HepG2 (cell line): ENCODE measurements at regions not wholly inside any gene's neighbourhood (a gene's known extent, or its start where the extent isn't known, plus 50 kb on each side); places are given as distances from the start of the nearest gene placed in this dataset.

Experiments
- BORCS8-MEF2B ChIP-seq: sonication (generic); formaldehyde crosslinking; IDR thresholded peaks from 2 replicates; pipeline ENCODE4 v1.8.0; 2022; ENCODE audit warnings: mild to moderate bottlenecking, missing genetic modification reagents
- NR0B2 ChIP-seq: sonication (generic); formaldehyde crosslinking; IDR thresholded peaks from 2 replicates; pipeline ENCODE4 v1.4.0; 2020; ENCODE audit warnings: mild to moderate bottlenecking, missing genetic modification reagents
- PAX8 ChIP-seq: sonication (generic); formaldehyde crosslinking; IDR thresholded peaks from 2 replicates; pipeline ENCODE4 v1.8.0; 2022; ENCODE audit warnings: mild to moderate bottlenecking, missing genetic modification reagents, borderline replicate concordance
- SP5 ChIP-seq: IDR thresholded peaks from 2 replicates; pipeline ENCODE4 v1.6.1; 2016; ENCODE audit warnings: low read depth, borderline replicate concordance
- TBX3 ChIP-seq: fragments of 450-650 bp; IDR thresholded peaks from 2 replicates; pipeline ENCODE4 v1.6.1; 2017; ENCODE audit warnings: antibody characterized with exemption, mild to moderate bottlenecking, inconsistent platforms, borderline replicate concordance
- ZNF263 ChIP-seq: sonication (generic); formaldehyde crosslinking; IDR thresholded peaks from 2 replicates; pipeline ENCODE4 v1.4.0; 2020; ENCODE audit warnings: missing genetic modification reagents
- ZNF383 ChIP-seq: sonication (generic); formaldehyde crosslinking; IDR thresholded peaks from 2 replicates; pipeline ENCODE4 v1.4.0; 2020; ENCODE audit warnings: missing genetic modification reagents, mild to moderate bottlenecking, borderline replicate concordance
- ZNF407 ChIP-seq: sonication (generic); formaldehyde crosslinking; IDR thresholded peaks from one replicate; pipeline ENCODE4 v1.5.1; 2020; ENCODE audit warnings: mild to moderate bottlenecking, missing genetic modification reagents; ENCODE audit errors: not compliant biosample characterization
- ZNF800 ChIP-seq: sonication (generic); formaldehyde crosslinking; IDR thresholded peaks from 2 replicates; pipeline ENCODE4 v1.4.0; 2020; ENCODE audit warnings: missing genetic modification reagents

- TF ChIP-seq ZNF407 (no peak), ZNF263 (CRISPR knock-in tag) (no peak), NR0B2 (CRISPR knock-in tag) (no peak), ZNF800 (CRISPR knock-in tag) (no peak), PAX8 (CRISPR knock-in tag) (no peak), SP5 (CRISPR knock-in tag) (no peak), BORCS8-MEF2B (no peak), ZNF383 (CRISPR knock-in tag) (no peak), TBX3 (no peak)
- TF ChIP-seq, all 625 proteins: peak for 0
These were observed 828.4 kb upstream of the ATXN8OS start (continued) for GRCh38 chr13:69279213-69279612.
